HG03521 (cell line): ENCODE measurements at regions not wholly inside any gene's neighbourhood (a gene's known extent, or its start where the extent isn't known, plus 50 kb on each side); places are given as distances from the start of the nearest gene placed in this dataset.

Experiments used
- ATAC-seq: cut with Tn5 transposase; IDR thresholded peaks from one replicate; pipeline ENCODE4 v1.9.1; 2021; ENCODE audit warnings: mild to moderate bottlenecking, moderate library complexity; ENCODE audit not compliant: unreplicated experiment

- ATAC-seq = no peak
These were observed 586.7 kb upstream of the CHORDC1 start for GRCh38 chr11:90809581-90809980.

GRCh38 chr11:90805172-90805571 lies 582.3 kb upstream of the CHORDC1 start:
- ATAC-seq = no peak

GRCh38 chr11:90803831-90804230 lies 581.0 kb upstream of the CHORDC1 start:
- no peak for ATAC-seq

GRCh38 chr11:90803366-90803765 lies 580.5 kb upstream of the CHORDC1 start:
- ATAC-seq = no peak

- no peak for ATAC-seq
These were observed 575.9 kb upstream of the CHORDC1 start for GRCh38 chr11:90798769-90799168.

DNA sequence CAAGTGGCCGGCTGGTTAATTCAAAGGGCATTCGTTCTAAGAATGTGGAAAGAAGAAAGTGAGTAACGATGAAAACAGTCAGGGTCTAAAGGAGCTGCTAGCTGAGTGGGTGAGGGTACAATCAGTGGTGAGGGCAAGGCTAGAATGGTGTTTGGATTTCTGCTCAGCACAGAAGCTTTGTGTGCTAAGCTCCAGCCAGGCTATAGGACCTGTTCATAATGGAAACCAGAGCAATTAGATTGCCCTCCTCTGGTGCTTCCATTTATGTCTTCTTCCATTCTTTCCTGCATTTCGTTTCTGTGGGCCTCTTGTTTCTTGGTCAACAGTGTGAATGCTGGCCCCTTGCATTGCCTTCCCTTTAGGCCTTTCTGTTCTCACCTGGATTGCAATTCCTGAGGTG lies 572.9 kb upstream of the CHORDC1 start:
- no peak for ATAC-seq

DNA sequence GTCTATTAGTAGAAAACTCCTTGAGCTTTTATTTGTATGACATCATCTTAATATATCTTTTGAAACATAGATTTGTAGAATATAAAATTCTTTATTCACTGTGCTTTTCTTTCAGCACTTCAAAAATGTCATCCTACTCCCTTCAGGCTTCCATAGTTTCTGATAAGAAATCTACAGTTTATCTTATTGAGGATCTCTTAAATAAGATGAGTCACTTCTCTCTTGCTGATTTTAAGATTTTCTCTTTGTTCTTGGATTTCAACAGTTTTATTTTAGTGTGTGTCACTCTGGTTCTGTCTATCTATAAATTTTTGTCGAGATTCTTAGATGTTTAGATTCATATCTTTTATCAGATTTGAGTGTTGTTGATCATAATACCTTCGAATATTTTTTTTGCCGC lies 566.1 kb upstream of the CHORDC1 start:
- no peak for ATAC-seq

GRCh38 chr11:90784241-90784814 lies 561.5 kb upstream of the CHORDC1 start:
- no peak for ATAC-seq

GRCh38 chr11:90783111-90783510 lies 560.3 kb upstream of the CHORDC1 start:
- no peak for ATAC-seq

- no peak for ATAC-seq
These were observed 556.2 kb upstream of the CHORDC1 start for GRCh38 chr11:90779098-90779497.

DNA sequence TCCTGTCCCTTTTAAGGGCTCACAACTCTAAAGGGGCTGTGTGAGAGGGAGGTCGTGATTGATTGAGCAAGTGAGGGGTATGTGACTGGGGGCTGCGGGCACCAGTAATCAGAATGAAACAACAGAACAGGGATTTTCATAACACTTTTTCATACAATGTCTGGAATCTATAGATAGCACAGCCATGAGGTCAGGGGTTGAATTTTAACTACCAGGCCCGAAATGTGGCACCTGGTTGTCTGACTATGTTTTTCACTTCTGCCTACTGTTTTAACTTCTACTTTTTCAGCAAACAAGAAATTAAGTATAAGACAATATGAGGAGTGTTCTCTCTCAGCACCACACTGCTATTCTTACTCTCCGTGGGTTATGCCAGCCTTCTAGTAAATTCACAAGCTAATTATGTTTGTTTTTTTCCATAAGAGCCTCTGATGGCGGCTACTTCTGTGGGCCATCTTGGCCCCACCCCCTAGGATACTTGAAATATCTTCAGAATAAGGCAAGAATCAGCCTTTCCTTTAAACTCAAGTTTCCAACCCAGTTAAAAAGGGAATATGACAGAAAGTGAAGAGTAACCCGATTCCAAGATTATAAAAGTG lies 552.8 kb upstream of the CHORDC1 start:
- no peak for ATAC-seq

DNA sequence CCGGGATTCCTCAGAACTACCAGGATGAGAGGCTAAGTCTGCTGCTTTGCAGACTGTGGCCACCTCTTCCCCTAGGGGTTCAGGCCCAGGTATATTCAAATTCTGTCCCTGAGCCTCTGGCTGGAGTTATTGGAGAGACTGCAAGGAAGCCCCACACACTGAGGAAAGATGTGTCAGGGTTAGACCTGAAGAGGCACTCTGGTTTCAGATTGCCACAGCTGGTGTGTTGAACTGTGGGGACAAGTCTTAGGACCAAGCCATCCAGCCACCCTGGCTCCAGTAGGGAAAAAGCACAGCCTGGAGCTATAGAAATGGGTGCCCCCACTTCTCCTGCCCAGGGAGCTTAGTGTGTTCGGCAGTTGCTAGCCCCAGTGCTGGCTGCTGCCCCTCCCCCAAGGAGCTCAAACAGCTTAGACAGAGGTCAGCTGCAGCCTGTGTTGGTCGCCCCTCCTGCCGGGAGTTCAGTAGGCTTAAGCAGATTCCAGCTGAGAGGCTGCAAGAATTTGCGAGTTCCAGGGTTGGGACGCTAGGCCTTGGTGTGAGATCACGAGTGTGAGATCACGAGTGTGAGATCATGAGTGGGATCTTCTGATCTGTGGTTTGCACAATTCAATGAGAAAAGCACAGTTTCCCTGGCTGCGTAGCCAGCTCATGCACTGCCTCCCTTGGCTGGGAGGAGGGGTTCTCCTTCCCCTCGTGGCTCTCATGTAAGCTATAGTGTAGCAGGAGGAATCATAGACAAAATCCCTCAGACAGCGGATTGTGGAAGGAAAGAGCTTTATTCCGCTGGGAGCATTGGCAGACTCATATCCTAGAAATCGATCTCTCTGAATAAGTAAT lies 552.1 kb upstream of the CHORDC1 start:
- ATAC-seq = no peak

DNA sequence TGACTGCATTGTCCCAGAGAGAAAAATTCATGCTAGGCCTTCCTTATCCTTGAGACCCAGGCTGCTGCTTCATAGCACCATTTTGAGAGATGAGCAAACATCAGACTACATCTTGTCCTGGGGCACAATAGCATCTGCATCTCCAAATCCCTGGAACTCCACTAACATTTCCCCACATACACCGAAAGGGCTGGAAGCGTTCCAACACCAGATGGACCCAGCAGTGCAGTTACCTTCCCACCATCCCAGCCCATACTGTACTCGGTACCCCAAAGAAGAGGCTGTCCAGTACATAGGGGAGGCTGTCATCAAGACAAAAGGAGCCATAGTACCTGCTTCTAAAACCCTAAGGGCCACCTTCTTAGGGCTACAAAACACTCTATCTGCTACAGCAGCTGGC lies 547.2 kb upstream of the CHORDC1 start:
- ATAC-seq = no peak

GRCh38 chr11:90766121-90766520 lies 543.3 kb upstream of the CHORDC1 start:
- ATAC-seq = no peak

- no peak for ATAC-seq
These were observed 541.8 kb upstream of the CHORDC1 start for GRCh38 chr11:90764691-90765090.

GRCh38 chr11:90757849-90758494 lies 535.1 kb upstream of the CHORDC1 start:
- no peak for ATAC-seq

DNA sequence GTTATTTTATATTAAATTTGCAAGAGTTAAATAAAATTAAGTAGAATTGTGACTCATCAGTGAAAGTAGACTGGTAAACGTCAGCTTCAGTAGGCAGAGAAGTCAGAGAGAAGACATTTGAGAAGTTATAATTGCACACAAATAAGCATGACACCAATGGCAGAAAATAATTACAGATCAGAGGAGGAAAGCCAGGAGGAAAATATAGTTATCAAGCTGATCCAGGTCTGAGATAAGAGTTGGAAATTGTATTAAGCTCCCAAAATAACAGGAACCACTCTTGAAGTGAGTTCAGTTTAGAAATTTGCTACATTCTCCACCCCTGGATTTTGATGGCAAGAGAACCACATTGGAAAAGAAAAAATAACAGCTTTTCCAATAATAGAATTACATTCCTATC lies 533.8 kb upstream of the CHORDC1 start:
- no peak for ATAC-seq

DNA sequence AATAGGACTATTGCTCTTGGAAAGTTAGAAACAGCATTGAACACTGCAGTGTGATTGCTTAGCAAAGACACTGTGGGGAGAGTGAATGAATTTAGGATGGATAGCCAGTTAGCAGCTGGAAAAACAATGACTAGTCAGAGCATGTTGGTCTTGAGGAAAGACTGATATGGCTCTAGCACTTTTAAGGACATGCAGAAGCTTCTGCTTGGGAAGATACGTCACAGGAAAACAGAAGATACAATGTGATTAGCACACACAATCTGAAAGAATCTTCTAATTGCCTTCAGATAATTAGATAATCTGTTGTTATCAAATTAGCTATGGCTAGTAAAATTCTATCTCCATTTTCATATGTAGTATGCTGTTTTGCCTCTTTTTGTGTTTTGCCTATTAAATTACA lies 530.7 kb upstream of the CHORDC1 start:
- ATAC-seq = no peak

DNA sequence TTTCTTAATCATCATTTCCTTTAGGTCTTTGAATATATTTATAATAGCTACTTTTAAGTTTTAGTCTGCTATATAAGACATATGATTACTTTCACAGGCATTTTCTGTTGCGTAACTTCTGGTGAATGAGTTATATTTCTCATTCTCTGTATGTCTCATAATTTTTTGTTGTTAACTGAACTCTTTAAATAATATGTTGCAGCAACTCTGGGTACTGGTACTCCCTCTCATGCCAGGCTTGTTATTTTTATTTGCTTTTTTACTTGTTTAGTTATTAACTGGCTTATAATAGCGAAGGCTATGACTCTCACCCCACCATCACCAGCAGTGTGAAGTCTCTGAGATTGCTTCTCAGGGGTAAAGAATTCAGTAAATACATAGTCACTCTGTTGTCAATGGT lies 524.2 kb upstream of the CHORDC1 start:
- no peak for ATAC-seq

DNA sequence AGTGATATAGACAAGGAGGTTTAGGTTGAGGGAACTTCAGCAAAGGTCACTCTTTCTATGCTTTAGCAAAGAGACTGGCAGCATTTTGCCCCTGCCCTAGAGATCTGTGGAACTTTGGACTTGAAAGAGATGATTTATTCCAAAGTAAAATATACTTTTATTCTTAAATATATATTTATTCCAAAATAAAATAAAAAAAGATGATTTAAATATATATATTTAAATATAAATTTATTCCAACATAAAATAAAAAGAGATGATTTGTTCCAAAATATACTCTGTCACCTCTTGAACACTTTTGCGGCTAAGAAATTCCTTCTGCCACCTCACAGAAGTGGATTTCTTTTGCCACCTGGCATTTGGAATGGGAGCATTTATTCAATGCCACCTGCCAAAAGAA lies 521.3 kb upstream of the CHORDC1 start:
- no peak for ATAC-seq

GRCh38 chr11:90738799-90739198 lies 516.0 kb upstream of the CHORDC1 start:
- no peak for ATAC-seq
